ENCODE measurements at regions not wholly inside any gene's neighbourhood (a gene's known extent, or its start where the extent isn't known, plus 50 kb on each side); places are given as distances from the start of the nearest gene placed in this dataset.

DNA sequence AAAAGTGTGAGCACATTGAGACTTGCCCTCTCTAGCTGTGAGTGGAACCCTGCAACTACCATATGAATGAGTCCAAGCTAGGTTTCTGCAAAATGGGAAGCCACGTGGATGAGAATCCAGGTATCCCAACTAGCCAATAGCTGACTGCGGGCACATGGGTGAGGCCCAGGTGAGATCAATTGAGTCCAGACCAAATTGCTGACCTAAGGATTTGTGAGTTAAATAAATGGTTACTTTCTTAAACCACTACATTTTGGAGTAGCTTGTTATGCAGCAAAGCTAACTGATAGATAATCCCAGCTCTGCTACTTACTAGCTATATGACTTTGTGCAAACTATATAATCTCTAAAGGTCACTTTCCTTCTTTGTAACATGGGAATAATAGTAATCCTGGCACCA lies 150.3 kb upstream of the LCORL start:
- TF ChIP-seq POLR2AphosphoS5 (IDR thresholded peaks at IDR 0.05; ENCODE audit: low read depth, low read length) (no peak), POLR2A (IDR thresholded peaks at IDR 0.05; ENCODE audit: low read depth, low read length) (no peak), TAF1 (IDR thresholded peaks at IDR 0.05; ENCODE audit: borderline replicate concordance, low read depth, low read length) (no peak)
